GM12878 (cell line): ENCODE measurements at regions not wholly inside any gene's neighbourhood (a gene's known extent, or its start where the extent isn't known, plus 50 kb on each side); places are given as distances from the start of the nearest gene placed in this dataset.

ENCODE experiments used
- ASH2L ChIP-seq: fragments of 300-600, 200-600 bp; sonication (generic); IDR thresholded peaks from 2 replicates; pipeline ENCODE4 v1.6.1; 2017; ENCODE audit warnings: low read depth, mild to moderate bottlenecking, borderline replicate concordance
- CUX1 ChIP-seq: IDR thresholded peaks from 2 replicates; pipeline ENCODE4 v1.6.1; 2012; ENCODE audit warnings: improper control_type of control experiment, low read depth, low read length; ENCODE audit not compliant: insufficient replicate concordance
- MAX ChIP-seq: IDR thresholded peaks from 2 replicates; pipeline ENCODE4 v1.6.1; 2012; ENCODE audit warnings: low read depth, low read length, improper control_type of control experiment
- MEF2A ChIP-seq: IDR thresholded peaks from 2 replicates; pipeline ENCODE4 v1.6.1; 2011; ENCODE audit warnings: low read depth, mild to moderate bottlenecking, low read length, moderate library complexity; ENCODE audit not compliant: insufficient read depth
- NFIC ChIP-seq: IDR thresholded peaks from 2 replicates; pipeline ENCODE4 v1.6.1; 2012; ENCODE audit warnings: low read depth, mild to moderate bottlenecking, inconsistent platforms, low read length, moderate library complexity
- TF ChIP-seq, protein P1 (sequence below): fragments of 450-650 bp; IDR thresholded peaks from 2 replicates; pipeline ENCODE4 v1.6.1; 2017; ENCODE audit warnings: borderline replicate concordance
- TF ChIP-seq, protein P2 (sequence below): fragments of 450-650 bp; IDR thresholded peaks from 2 replicates; pipeline ENCODE4 v1.6.1; 2016; ENCODE audit warnings: mild to moderate bottlenecking

- TF ChIP-seq MAX, result no peak
- TF ChIP-seq NFIC, result no peak
- TF ChIP-seq, protein P1, sequence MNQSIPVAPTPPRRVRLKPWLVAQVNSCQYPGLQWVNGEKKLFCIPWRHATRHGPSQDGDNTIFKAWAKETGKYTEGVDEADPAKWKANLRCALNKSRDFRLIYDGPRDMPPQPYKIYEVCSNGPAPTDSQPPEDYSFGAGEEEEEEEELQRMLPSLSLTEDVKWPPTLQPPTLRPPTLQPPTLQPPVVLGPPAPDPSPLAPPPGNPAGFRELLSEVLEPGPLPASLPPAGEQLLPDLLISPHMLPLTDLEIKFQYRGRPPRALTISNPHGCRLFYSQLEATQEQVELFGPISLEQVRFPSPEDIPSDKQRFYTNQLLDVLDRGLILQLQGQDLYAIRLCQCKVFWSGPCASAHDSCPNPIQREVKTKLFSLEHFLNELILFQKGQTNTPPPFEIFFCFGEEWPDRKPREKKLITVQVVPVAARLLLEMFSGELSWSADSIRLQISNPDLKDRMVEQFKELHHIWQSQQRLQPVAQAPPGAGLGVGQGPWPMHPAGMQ, result no peak
- TF ChIP-seq, protein P2, sequence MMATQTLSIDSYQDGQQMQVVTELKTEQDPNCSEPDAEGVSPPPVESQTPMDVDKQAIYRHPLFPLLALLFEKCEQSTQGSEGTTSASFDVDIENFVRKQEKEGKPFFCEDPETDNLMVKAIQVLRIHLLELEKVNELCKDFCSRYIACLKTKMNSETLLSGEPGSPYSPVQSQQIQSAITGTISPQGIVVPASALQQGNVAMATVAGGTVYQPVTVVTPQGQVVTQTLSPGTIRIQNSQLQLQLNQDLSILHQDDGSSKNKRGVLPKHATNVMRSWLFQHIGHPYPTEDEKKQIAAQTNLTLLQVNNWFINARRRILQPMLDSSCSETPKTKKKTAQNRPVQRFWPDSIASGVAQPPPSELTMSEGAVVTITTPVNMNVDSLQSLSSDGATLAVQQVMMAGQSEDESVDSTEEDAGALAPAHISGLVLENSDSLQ, result no peak
- TF ChIP-seq ASH2L, result no peak
- TF ChIP-seq CUX1, result no peak
- no peak for TF ChIP-seq MEF2A
- TF ChIP-seq, all 136 proteins: peak for 0
These were observed 562.8 kb upstream of the SGCG start (continued) for GRCh38 chr13:22618002-22618401.
